Common myeloid progenitor, CD34-positive (primary cell): ENCODE measurements at regions not wholly inside any gene's neighbourhood (a gene's known extent, or its start where the extent isn't known, plus 50 kb on each side); places are given as distances from the start of the nearest gene placed in this dataset.

Experiments used
- CTCF ChIA-PET: fragments of 350-600 bp; sonication (Branson Sonifier 250); formaldehyde crosslinking; loops from one replicate; lab custom pipeline; 2021; ENCODE audit warnings: antibody characterized with exemption; lab: Charles Lee
- POLR2A ChIA-PET: fragments of 350-600 bp; sonication (Branson Sonifier 250); formaldehyde crosslinking; loops from one replicate; lab custom pipeline; 2021; ENCODE audit warnings: antibody characterized with exemption; lab: Charles Lee
- DNase-seq, 3 donors: peaks; one replicate each; pipeline versions ENCODE4 v3.0.0 to v3.0.0-alpha.2; 2013
- H3K27ac ChIP-seq, 2 experiments: 1 replicate in 1 of 2; 2 replicates in 1 of 2; pipeline ENCODE4 v1.7.0; 2013; ENCODE audit warnings: inconsistent platforms in 2 of 2, low read length in 2 of 2, mild to moderate bottlenecking in 2 of 2, low read depth in 1 of 2, moderate library complexity in 1 of 2; ENCODE audit not compliant: severe bottlenecking in 2 of 2, insufficient read depth in 1 of 2, poor library complexity in 1 of 2
- H3K27me3 ChIP-seq, 5 experiments: replicated peaks in 2 of 5; 1 replicate in 3 of 5; 2 replicates in 2 of 5; pipeline versions ENCODE4 v1.6.1 to v1.7.0; 2013; ENCODE audit warnings: low read length in 4 of 5, mild to moderate bottlenecking in 2 of 5, moderate library complexity in 2 of 5, inconsistent platforms in 1 of 5; ENCODE audit not compliant: insufficient read depth in 5 of 5, control insufficient read depth in 4 of 5
- H3K36me3 ChIP-seq, 4 experiments: 1 replicate in 2 of 4; 2 replicates in 2 of 4; pipeline versions ENCODE4 v1.6.1 to v1.7.0; 2013; ENCODE audit warnings: low read length in 3 of 4, control low read depth in 1 of 4, mild to moderate bottlenecking in 1 of 4; ENCODE audit not compliant: control insufficient read depth in 4 of 4, insufficient read depth in 4 of 4
- H3K4me1 ChIP-seq, 4 experiments: 1 replicate in 3 of 4; 2 replicates in 1 of 4; pipeline versions ENCODE4 v1.6.1 to v1.7.1; 2013; ENCODE audit warnings: low read length in 3 of 4, mild to moderate bottlenecking in 3 of 4, control low read depth in 1 of 4, inconsistent platforms in 1 of 4, moderate library complexity in 1 of 4; ENCODE audit not compliant: control insufficient read depth in 4 of 4, insufficient read depth in 4 of 4; ENCODE audit errors: control extremely low read depth in 1 of 4
- H3K4me3 ChIP-seq, 7 experiments: 1 replicate in 4 of 7; 2 replicates in 3 of 7; pipeline versions ENCODE4 v1.5.1 to v1.7.0; 2013; ENCODE audit warnings: mild to moderate bottlenecking in 7 of 7, low read length in 6 of 7, moderate library complexity in 6 of 7, inconsistent platforms in 2 of 7, low read depth in 2 of 7, control low read depth in 1 of 7; ENCODE audit not compliant: insufficient read depth in 4 of 7, control insufficient read depth in 1 of 7; ENCODE audit errors: extremely low read depth in 1 of 7
- H3K9me3 ChIP-seq, 5 experiments: 1 replicate in 4 of 5; 2 replicates in 1 of 5; pipeline versions ENCODE4 v1.6.1 to v1.7.1; 2013; ENCODE audit warnings: low read length in 4 of 5, mild to moderate bottlenecking in 2 of 5, inconsistent platforms in 1 of 5, low read depth in 1 of 5, moderate library complexity in 1 of 5; ENCODE audit not compliant: control insufficient read depth in 4 of 5, insufficient read depth in 2 of 5; ENCODE audit errors: control extremely low read depth in 1 of 5
- WGBS: methylation state at CpG from one replicate; pipeline ENCODE4 v1.1.5; 2013; ENCODE audit not compliant: insufficient coverage; 5-methylcytosine and 5-hydroxymethylcytosine counted together

DNA sequence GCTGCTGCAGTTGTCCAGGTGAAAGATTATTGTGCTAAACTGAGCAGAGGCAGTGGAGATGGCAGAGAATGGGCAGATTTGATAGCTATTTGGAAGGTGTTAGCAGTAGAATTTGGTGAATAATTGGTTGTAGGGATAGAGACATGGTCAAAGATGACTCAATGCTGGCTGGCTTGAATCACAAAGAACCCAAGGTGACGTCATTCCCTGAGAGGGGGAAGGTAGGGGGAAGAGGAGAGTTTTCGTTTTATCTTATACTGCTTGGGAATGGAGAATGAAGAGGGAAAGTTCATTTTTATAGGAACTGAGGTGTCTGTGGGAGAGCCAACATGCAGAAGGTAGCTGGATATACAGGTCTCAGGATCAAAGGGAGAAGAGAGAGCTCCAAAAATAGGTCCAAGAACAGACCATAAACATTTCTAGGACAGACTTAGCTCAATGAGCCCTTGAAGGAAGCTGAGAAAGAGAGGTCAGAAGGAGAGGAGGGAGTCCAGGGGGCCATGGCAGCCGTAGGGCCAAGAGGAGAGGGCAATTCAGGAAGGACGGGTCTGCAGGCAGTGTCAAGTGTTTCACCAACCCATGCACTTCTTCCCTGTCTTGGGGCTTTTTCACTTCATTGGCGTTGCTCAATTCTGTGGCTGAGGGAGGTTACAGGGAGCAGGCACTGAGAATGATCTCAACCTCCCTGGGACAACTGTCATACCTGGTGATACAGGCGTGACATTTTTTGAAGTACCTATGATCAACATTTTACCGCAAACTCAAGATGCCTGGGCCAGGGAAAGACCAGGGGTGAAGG, 281.3 kb downstream of the TDRD15 start:
- WGBS: 87% methylated on average over 6 of the region's 7 CpGs
- Histone ChIP-seq H3K4me1 (no peaks in the 10 kb centered on the region), H3K27ac (no peak overlapping the region), H3K36me3 (no peaks in the 10 kb centered on the region), H3K27me3 (no peaks in the 10 kb centered on the region), H3K9me3 (no peaks in the 10 kb centered on the region), H3K4me3 (no peak overlapping the region)
- CTCF ChIA-PET: no interaction called here
- no peak for DNase-seq
- POLR2A ChIA-PET: no interaction called here

DNA sequence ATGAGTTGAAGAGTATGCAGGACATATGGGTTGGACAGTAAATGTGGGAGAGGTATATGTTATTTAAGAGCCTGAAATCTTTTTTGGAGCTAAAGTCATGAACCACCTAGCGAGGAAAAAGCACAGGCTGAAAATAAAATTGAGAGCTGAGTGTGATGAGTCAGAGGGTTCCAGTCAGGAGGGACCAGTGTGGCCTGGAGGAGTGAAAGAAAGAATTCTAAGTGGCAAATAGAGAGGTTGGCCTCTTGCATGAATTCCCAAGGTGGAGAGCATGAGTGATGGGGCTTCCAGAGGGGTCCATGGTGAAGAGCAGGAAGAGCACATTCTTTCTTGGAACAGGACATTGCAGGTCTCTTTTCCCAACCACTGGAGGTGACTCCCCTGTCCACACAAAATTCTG, 282.6 kb downstream of the TDRD15 start:
- Histone ChIP-seq H3K27me3 (no peaks in the 10 kb centered on the region), H3K4me3 (no peak overlapping the region), H3K27ac (no peak overlapping the region), H3K4me1 (no peaks in the 10 kb centered on the region), H3K36me3 (no peaks in the 10 kb centered on the region), H3K9me3 (no peaks in the 10 kb centered on the region)
- no peak for DNase-seq
- WGBS: 100% methylated on average over 1 of the region's 1 CpG
- ChIA-PET CTCF (no interaction called here), POLR2A (no interaction called here)

DNA sequence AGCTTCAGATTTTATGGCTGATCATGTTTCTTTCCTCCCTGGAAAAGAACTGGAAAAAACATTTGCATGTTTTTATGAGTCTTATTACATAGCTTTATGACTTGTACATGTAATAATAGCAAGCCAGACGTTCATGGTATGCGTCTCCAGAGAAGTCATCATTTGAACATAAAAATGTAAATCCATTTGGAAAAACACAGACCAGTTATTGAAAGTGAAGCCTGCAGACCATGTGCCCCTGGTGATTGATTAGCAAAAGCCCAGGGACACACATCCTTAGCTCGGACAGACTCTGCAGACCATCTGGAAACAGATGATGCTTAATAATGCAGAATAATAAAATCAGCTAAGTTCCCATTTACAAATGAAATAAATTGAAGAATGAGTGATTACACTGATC, 283.1 kb downstream of the TDRD15 start:
- Histone ChIP-seq H3K4me1 (no peaks in the 10 kb centered on the region), H3K27ac (no peak overlapping the region), H3K36me3 (no peaks in the 10 kb centered on the region), H3K27me3 (no peaks in the 10 kb centered on the region), H3K4me3 (no peak overlapping the region), H3K9me3 (no peaks in the 10 kb centered on the region)
- ChIA-PET POLR2A (no interaction called here), CTCF (no interaction called here)
- DNase-seq: no peak
- 84% methylated on average over 3 of the region's 3 CpGs for WGBS

DNA sequence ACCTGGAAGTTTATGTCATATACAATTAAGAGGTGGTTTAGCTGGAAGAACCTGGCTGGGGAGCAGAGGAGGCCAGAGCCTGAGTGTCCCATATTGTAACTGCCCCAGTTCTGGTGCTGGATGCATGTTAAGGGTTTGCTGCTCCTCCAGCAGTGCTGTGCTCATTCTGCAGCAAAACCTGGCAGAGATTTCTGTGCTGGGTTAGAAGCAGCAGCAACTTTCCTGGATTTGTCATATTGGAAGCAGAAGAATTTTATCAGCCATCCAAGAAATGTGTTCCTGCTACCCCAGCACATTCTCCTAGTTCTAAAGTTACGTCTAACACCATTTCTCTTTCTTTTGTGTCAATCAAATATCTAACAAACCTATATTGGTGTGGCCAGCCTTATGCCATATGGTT, 284.1 kb downstream of the TDRD15 start:
- POLR2A ChIA-PET: no interaction called here
- CTCF ChIA-PET: no interaction called here
- H3K4me1 ChIP-seq: no peaks in the 10 kb centered on the region
- H3K36me3 ChIP-seq: no peaks in the 10 kb centered on the region
- no peaks in the 10 kb centered on the region for H3K27me3 ChIP-seq
- no peaks in the 10 kb centered on the region for H3K9me3 ChIP-seq
- H3K27ac ChIP-seq: no peak overlapping the region
- no peak overlapping the region for H3K4me3 ChIP-seq
- WGBS: no CpG with 5 or more reads among the region's 1 CpG
- DNase-seq: no peak

DNA sequence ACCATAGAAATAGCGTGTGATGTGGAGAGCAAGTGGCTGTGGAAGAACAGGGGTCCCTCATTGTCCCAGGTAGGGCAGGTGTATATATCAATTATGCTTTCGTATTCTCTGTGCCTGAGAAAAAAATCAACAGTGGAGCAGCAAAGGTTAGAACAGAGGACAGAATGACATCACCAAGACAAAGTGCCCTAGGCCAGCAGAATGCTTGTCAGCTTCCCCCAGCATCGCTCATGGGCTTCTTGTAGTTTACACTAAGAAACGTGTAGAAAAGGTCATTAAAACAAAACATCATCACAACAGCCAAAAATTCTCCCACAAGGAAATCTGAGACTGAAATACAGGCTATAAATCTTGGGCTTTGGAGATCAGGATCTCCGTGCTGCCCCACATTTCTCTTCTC, 288.0 kb downstream of the TDRD15 start:
- H3K4me1 ChIP-seq: no peaks in the 10 kb centered on the region
- no peaks in the 10 kb centered on the region for H3K27me3 ChIP-seq
- no peak overlapping the region for H3K4me3 ChIP-seq
- ChIA-PET POLR2A (no interaction called here), CTCF (interaction anchor here (0.7 kb wide), 1 partner anchor 14 kb away, joined by 3 read pairs; no protein-coding TSS in a partner anchor)
- no peaks in the 10 kb centered on the region for H3K9me3 ChIP-seq
- no peak for DNase-seq
- H3K36me3 ChIP-seq: no peaks in the 10 kb centered on the region
- WGBS: 70% methylated on average over 5 of the region's 5 CpGs
- no peak overlapping the region for H3K27ac ChIP-seq

DNA sequence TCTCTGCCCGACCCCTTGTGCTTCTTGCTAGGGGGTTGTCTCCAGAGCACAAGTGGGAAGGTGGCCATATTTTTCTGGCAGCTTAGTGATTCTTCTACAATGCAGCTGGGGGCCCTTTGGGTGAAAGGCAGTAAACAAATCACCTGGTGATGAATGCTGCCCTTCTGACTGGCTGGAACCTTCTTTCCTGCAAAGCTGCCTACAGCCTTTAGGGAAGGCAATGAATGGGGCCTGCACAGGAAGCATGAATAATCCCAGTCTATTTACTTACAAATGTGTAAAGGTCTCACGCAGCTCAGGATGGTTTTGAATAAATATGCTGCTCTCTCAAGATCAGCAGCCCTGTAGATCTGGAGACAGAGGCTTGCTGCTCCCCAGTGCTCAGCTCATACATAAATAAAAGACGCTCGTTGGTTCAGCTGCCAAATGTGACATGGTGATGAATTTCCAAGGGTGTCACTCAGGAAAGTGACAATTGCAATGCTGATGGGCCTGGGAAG, 289.2 kb downstream of the TDRD15 start:
- DNase-seq: no peak
- Histone ChIP-seq H3K4me3 (no peak overlapping the region), H3K27me3 (no peaks in the 10 kb centered on the region), H3K9me3 (no peaks in the 10 kb centered on the region), H3K36me3 (no peaks in the 10 kb centered on the region), H3K27ac (no peak overlapping the region), H3K4me1 (no peaks in the 10 kb centered on the region)
- WGBS: 61% methylated on average over 2 of the region's 4 CpGs
- CTCF ChIA-PET: no interaction called here
- POLR2A ChIA-PET: no interaction called here

DNA sequence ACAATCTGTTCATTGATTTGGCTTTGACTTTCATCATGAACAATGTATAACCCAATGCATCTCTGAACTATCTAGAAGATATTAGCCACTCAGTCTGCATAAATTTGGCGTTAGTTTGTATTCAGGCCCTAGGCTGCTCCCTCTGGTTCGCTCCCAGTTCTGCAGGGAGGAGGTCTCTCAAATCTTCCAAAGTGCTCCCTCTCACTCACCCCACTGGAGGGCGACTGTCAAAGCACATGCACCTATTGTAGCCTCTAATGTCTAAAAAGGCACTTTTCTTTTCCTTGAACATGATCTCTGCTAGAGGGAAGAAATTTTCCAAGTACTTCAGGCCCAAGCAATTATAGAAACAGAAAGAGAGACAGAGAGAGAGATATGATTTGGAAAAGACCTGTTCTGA, 291.5 kb downstream of the TDRD15 start:
- DNase-seq: no peak
- H3K27me3 ChIP-seq: no peaks in the 10 kb centered on the region
- CTCF ChIA-PET: no interaction called here
- no peak overlapping the region for H3K4me3 ChIP-seq
- WGBS: 79% methylated on average over 2 of the region's 3 CpGs
- no peaks in the 10 kb centered on the region for H3K4me1 ChIP-seq
- H3K27ac ChIP-seq: no peak overlapping the region
- no peaks in the 10 kb centered on the region for H3K36me3 ChIP-seq
- no peaks in the 10 kb centered on the region for H3K9me3 ChIP-seq
- POLR2A ChIA-PET: no interaction called here
